GM12865 (cell line): ENCODE measurements at regions not wholly inside any gene's neighbourhood (a gene's known extent, or its start where the extent isn't known, plus 50 kb on each side); places are given as distances from the start of the nearest gene placed in this dataset.
"Not testable (repeated sequence)": the region's sequence is repeated elsewhere in the genome, so short reads cannot be mapped to it uniquely, and the experiment has no call there.

Experiments used
- DNase-seq: peaks from one replicate; pipeline ENCODE4 v3.0.0; 2010; ENCODE audit warnings: low read depth
- H3K4me3 ChIP-seq: 2 replicates; pipeline ENCODE4 v1.5.1; 2011; ENCODE audit warnings: mild to moderate bottlenecking, low read depth, low read length, control low read depth
- CTCF ChIP-seq: IDR thresholded peaks from 2 replicates; pipeline ENCODE4 v1.5.1; 2011; ENCODE audit warnings: low read length, control low read depth, low read depth, inconsistent platforms; ENCODE audit not compliant: insufficient read depth; ENCODE audit errors: missing control alignments

- no peak overlapping the region for H3K4me3 ChIP-seq
- no peak for TF ChIP-seq CTCF
- no peak for DNase-seq
These were observed 714.9 kb upstream of the ADGRL3 start for GRCh38 chr4:60485276-60485675.

GRCh38 chr4:60487118-60487761 is 712.9 kb upstream of the ADGRL3 start:
- DNase-seq: not testable (repeated sequence)

DNA sequence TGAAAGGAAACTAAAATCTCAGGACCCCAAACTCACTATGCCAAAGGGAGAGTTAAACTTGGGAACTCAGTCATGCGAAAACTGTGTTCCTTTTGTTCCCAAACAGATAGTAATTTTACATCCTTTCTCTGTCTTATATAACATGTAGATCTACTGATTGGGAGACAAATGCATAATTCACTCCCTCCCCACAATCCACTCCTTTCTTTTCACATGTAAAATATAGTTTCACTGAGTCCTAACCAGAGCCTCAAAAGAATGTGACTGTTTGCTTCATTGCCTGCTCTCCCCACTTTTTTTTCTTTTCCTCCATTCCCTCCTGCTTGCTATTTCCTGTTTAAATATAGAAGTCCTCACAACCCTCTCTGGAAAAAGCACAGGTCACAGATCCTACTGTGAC is 699.3 kb upstream of the ADGRL3 start:
- no peak for TF ChIP-seq CTCF
- DNase-seq: no peak
- no peak overlapping the region for H3K4me3 ChIP-seq

More at GRCh38 chr4:60487118-60487761, 712.9 kb upstream of the ADGRL3 start:
- not testable (repeated sequence) for H3K4me3 ChIP-seq

DNA sequence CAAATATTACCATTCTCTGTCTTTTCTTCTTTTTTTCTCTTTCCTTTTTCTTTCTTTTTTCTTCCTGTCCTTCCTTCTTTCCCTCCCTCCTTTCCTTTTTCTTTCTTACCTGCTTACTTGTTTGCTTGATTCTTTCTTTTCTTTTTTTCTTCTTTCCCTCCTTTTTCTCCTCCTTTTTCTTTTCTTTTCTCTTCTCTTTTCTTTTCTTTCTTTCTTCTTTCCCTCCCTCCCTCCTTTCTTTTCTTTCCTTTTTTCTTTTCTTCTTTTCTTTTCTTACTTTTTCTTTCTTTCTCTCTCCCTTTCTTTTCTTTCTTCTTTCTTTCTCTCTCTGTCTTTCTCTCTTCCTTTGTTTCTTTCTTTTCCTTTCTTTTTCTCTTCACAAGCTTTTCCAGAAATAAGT is 697.4 kb upstream of the ADGRL3 start:
- no peak overlapping the region for H3K4me3 ChIP-seq
- no peak for TF ChIP-seq CTCF
- DNase-seq: no peak

DNA sequence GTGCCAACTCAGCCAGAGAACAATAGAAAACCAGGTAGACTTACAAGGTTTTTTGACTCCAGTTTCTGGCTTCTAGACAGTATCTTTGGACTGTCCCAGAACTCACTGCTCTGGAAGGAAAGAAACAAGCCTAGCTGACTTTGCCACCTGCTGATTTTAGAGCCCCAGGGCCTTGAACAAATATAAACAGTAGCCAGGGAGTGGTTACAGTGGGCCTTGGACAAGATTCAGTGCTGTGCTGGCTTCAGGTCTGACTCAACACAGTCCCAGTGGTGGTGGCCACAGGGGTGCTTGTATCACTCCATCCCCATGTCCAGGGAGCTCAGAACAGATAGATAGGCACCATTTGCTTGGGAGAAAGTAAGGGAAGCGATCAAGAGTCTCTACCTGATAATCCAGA is 694.1 kb upstream of the ADGRL3 start:
- H3K4me3 ChIP-seq: no peak overlapping the region
- DNase-seq: no peak
- TF ChIP-seq CTCF: no peak

DNA sequence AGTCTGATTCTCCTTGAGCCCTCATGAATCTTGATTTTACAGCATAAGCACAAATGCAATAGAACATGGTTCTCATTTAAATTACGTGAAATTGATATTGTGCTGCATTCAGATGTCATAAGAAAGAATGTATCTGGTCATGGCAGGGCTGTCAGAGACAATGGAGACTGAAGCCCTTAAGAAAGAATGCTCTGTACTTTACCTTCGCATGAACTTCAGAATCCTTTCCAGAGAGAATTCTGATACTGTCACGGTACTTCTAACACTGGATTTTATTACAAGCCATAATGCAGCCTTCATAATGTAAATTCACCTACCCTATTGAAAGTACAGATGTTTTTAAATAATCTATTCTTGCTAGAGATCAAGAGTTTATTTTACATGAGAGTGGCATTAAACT is 677.9 kb upstream of the ADGRL3 start:
- no peak for DNase-seq
- TF ChIP-seq CTCF: no peak
- no peak overlapping the region for H3K4me3 ChIP-seq

- no peak for DNase-seq
- H3K4me3 ChIP-seq: no peak overlapping the region
- TF ChIP-seq CTCF: no peak
These were observed 668.2 kb upstream of the ADGRL3 start for GRCh38 chr4:60531776-60532379.
